Stimulated activated CD8-positive, alpha-beta memory T cell treated with anti-CD3 and anti-CD28 coated beads, Interleukin-12 subunit alpha, Interleukin-12 subunit beta, amount 100 ng/mL, for 4 hours (primary cell): ENCODE measurements at regions not wholly inside any gene's neighbourhood (a gene's known extent, or its start where the extent isn't known, plus 50 kb on each side); places are given as distances from the start of the nearest gene placed in this dataset.
"Not testable (repeated sequence)": the region's sequence is repeated elsewhere in the genome, so short reads cannot be mapped to it uniquely, and the experiment has no call there.

ENCODE experiments used
- DNase-seq: peaks from one replicate; pipeline ENCODE4 v3.0.0-alpha.2; 2020; ENCODE audit warnings: low read depth

DNA sequence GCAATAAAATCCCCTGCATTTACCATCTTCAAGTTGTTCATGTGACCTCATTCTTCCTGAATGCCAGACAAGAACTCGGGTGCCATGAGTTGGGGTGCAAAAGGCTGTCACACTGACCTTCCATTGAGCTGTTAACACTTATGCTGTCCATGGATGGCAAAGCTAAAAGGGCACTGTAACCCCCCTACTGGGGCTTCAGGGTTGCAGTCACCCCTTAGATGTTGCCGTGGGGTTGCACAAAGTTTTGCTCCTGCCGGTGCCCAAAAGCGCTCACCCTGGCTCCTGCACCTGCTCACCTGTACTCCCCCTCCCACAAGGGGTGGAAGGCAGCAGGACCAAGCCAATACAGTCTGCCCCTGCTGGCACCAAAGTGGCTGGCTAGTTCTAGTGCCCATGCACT, 208.2 kb downstream of the RHOU start:
- DNase-seq: no peak

DNA sequence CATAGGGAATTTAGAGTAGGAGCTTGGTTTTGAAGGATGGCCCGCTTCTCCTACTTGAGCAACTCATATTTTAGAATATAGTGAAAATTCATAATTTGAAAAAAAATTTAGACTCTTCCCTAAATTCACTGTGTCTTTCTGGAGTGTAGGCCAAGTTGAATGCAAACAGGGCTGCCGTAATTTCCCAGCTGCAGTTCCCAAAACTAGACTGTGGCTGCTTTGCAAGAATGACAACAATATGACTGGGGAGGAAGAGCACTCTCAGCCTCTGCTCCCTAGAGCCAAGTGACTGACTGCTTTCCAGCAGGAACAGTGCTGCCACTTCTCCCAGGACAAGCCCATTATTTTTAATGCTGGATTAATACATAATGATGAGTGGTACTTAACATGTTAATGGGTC, 209.0 kb downstream of the RHOU start:
- no peak for DNase-seq

DNA sequence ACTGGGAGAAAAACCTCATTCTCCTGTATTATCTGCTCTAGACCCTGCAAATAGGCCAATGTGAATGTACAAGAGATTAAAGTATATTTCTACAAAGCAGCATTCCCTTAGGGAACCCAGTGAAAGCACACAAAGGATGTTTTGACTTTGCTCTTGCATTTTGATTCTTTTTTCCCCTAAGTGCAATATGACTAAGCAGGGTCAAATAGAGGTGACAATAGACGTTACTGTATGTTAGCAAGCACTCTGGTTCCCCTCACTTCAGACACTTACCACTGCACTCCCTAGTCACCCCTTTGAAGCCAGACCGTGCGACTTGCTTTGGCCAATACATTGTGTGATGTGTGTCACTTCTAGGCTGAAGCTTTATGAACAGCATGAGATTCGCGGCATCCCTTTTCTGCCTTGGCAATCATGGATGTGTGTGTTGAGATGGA, 209.7 kb downstream of the RHOU start:
- no peak for DNase-seq

DNA sequence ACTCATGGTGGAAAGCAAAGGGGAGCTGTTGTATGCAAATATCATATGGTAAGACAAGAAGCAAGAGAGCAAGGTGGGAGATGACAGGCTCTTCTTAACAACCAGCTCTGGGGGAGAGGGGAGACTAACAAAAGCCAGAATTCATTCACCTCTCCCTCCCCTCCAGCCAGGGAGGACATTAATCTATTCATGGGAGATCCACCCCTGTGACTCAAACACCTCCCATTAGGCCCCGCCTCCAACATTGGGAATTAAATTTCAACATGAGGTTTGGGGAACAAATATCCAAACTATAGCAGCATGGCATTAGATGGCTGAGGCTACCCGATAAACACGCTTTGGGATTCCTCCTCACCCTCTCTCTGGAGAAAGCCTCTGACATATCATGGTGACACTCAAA, 210.6 kb downstream of the RHOU start:
- DNase-seq: no peak

DNA sequence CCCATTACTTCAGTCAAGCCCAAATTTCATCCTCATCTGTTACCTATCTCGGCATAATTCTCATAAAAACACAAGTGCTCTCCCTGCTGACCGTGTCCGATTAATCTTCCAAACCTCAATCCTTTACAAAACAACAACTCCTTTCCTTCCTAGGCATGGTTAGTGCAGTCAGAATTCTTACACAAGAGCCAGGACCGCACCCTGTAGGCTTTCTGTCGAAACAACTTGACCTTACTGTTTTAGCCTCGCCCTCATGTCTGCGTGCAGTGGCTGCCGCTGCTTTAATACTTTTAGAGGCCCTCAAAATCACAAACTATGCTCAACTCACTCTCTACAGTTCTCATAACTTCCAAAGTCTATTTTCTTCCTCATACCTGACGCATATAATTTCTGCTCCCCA, 214.3 kb downstream of the RHOU start:
- DNase-seq: not testable (repeated sequence)

DNA sequence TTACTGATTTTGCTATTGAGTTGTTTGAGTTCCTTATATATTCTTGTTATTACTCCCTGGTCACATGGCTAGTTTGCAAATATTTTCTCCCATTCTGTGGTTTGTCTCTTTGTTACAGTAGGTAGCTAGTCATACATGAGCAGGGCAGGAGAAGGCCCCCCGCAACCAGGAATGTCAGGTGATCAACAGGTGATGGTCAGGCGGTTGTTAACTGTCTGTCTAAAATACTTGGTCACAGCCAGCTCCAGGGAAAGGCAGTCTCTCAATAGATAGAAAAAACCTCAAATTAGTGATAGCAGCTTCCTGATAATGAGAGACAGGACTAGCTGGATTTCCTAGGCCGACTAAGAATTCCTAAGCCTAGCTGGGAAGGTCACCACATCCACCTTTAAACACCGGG, 217.9 kb downstream of the RHOU start:
- no peak for DNase-seq

DNA sequence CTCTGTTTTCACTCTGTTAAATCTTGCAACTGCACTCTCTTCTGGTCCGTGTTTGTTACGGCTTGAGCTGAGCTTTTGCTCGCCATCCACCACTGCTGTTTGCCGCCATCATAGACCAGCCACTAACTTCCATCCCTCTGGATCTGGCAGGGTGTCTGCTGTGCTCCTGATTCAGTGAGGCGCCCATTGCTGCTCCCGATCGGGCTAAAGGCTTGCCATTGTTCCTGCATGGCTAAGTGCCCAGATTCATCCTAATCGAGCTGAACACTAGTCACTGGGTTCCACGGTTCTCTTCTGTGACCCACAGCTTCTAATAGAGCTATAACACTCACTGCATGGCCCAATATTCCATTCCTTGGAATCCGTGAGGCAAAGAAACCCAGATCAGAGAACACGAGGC, 218.5 kb downstream of the RHOU start:
- not testable (repeated sequence) for DNase-seq

DNA sequence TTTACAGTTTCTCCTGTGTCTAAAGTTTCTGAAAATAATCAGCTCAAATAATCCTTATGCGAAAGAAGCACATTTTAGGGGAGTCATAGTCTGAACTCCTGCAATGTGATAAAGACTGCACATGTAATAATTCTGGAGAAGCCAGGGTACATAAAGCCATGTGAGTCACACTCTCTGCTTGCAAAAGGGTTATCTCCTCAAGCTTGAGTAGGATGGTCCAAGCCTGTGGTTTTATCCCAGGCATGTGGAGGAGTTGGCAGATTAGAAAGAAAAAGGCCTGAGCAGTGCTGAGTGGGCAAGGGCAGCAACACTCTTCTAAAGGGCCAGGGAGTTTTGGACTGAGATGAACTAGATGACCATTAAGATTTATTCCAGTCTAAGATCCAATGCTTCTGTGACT, 220.4 kb downstream of the RHOU start:
- DNase-seq: no peak

DNA sequence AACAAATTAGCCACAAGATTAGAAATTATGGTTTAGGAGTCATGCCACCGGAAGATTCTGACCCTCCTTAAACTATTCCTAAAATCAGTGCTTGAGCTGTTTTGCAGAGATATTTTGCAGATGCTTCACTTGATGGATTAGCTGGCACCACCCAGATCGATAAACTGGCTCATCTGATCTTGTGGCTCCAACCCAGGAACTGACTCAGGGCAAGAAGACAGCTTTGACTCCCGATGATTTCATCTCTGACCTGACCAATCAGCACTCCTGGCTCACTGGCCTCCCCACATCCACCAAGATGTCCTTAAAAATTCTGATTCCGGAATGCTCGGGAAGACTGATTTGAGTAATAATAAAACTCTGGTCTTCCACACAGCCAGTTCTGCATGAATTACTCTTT, 221.6 kb downstream of the RHOU start:
- no peak for DNase-seq

DNA sequence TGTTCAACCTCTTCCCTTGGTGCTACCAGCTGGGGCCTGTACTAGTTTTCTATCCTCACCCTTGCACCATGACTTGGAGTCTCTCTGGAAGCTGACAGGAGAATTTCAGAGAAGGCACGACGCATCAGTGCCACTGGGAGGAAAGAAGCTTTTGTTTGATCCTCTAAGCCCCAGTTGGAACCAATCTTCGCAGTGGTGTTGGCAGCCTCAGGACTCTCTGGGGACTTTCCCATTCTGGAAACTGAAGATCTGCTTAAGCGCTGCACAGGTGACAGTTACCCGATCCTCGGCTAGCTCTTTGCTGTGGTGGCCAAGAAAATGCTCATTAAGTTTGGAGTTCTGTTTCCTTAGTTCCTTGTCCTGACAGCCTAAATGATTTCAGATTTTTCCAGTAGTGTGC, 222.3 kb downstream of the RHOU start:
- no peak for DNase-seq

DNA sequence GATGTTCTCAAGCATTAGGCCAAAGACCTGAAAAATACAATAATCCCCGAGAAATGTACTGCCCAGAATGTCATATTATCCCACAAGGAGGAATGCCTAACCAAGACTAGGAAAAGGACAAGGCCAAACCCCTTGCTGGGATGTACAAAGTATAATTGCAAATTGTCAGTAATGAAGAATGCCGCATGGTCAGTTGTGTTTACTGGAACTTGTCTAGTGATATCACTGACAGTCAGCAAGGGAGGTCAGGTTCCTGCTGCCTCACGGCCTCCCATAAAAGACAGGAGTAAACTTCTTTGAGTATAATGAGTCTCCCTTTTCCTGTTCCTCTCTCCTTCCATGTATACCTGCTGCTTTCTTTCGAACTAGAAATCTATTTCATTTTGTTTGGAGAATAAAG, 222.8 kb downstream of the RHOU start:
- DNase-seq: no peak

DNA sequence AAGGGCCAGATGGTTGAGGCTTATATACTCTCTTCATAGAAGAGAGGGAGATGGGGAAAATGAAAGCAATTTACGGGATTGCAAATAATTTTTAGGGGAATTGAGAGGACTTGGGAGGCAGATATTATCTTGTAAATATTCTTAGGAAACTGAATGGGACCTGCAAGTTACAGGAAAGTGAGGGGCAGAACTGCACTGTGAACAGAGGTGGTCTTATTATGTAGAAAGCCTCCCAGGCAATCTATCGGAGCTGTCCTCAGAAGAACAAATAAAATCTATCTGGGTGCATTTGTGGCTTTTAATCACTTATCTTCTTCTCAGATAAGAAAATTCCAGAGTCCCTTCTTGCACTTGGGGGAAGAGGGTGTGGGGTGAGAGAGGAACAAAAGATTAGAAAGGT, 223.5 kb downstream of the RHOU start:
- no peak for DNase-seq

DNA sequence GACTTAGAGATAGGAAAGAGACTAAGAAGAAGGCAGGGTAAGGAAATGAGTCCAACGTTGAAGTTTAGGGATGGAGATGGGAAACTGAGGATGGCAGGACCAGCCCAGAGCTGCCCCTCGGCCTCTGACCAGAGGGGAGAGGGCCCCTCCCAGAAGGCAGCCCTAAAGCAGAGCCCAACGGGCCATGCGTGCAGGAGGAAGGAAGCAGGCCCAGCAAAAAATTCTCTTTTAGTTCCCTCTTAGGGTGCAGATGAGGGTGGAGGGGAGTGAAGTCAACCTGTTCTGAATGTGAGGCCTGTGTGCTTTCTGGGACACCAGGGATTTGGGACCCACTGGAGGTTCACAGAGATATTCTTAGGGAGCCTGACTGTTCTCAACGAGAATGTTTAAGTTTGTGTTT, 225.4 kb downstream of the RHOU start:
- DNase-seq: no peak

DNA sequence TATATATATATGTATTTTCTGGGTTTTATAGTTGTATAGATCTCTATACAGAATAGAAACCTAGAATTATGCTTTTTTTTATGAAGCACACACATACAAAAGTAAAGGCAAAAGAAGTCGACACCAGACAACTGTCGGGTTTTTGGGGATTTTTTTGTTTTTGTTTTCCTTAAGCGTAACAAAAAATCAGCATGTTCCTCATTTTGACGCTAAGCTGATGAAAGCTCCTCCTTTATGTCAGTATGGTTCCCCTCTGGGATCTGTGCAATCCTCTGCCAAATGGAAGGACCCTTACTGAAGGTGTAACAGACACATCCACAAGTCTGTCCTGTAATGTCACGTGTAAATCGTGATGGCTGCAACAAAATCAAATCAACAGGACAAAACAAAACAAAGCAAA, 226.2 kb downstream of the RHOU start:
- no peak for DNase-seq

DNA sequence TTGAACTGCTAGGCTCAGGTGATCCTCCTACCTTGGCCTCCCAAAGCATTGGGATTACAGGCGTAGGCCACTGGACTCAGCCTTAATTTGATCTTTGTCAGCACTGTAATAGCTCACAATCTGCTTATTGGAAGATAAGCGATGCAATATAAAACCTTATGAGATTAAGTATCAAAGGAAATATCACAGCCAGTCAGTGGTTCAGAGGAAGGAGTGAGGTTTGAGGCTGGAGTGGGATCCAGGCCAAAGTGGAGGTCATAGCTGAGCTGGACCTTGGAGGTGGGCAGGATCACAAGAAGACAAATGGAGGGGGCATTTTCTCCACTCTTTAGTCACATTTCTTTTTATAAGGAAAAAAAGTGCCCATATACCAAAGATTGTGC, 228.5 kb downstream of the RHOU start:
- no peak for DNase-seq

DNA sequence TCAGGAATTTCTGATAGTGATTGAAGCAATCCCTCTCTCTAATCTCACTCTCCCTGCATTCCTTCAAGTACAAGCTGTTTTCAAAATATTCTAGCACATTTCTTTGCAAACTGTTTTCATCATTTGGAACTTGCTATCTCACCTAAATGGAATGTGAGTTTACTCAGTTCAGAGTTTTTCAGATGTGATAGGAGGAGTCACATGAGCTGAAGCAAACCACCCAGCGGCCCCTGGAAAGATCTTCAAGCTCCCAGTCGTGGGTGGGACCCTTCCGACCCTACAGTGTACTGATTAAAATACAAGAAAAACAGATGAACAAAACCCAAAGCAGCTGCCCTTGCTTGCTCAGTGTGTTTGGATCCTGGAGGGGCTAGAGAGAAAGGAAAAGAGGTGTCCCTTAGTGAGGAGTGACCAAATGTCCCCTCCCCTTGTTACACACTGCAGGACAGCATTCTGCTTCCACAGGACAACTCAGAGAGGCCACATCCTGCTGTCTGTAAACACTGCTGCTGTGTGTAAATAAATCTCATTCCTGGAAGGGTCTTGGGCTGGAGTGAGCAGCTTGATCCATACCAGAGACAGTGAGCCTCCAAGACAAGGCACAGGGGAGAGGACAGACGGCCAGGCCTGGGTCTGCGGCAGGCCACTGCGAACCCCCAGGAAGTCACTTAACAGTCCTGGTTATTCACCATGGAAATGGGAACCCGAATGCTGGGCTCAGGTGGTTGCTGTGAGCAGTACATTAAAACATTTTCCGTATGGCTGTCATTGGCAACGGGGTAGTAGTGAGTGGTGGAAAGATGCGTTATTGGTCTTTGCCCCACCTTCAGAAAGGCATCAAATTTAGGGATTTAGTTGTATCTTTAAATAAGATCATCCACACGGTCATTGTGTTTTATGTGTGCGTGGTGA, 229.2 kb downstream of the RHOU start:
- DNase-seq: no peak

DNA sequence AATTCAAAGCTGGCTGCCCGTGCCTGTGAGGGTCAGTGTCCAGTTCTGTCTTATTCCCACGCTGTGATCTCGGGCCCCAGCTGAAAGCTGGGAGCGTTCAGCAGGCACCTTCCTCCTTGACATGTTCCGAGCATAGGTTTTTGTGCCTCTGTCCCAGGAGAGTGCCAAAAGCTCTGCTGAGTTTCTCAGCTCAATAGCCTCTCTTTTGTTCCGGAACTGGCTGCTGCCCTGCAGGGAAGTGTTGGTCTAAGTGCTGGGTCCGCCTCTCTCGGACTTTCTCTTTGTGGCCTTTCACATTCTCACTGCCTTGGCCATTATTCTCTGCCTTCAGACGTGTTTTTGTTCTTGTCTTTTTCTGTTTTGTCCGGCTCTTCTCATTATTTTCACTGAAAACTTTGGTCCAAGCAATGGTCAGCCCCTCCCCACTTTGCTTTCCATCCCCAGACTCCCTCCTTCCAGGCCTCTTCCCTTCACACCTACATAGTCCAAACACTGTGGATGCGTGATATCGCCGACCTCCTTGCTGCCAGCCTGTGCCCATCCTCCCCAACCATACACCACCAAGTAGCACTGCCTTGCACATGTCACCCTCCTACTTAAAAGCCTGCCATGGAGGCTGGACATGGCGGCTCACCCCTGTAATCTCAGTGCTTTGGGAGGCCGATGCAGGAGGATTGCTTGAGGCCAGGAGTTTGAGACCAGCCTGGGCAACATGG, 233.8 kb downstream of the RHOU start:
- DNase-seq: no peak

DNA sequence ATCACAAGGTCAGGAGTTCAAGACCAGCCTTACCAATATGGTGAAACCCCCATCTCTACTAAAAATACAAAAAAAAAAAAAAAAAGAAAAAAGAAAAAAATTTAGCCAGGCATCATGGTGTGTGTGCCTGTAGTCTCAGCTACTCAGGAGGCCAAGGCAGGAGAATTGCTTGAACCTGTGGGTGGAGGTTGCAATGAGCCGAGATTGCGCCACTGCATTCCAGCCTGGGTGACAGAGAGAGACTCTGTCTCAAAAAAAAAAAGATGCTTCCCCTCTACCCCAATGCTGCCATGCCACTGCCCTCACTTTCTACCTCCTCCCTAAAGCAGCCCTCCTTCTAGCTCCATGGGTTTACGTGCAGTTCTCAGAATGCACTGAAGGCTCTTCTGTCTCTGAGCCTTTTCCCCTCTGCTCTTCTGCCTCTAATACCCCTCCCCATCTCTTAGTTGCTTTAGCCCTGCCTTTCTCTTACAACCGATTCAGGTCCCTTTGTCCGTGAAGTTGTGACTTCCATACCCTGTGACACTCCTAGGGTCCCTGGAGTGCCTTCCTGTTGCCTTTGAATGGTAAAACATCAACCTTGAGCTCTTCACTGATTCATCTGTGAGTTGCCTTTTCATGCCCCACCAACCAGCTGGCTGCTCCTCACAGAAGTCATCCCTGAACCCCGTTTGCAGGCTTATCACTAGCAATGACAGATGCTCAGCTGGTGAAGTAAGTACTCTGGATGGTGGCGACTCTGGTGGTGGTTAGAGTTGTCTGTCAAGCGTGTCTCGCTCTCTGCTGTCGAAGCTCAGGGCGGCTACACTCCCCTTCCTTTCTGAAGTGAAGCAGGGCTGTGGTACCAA, 234.9 kb downstream of the RHOU start:
- no peak for DNase-seq

DNA sequence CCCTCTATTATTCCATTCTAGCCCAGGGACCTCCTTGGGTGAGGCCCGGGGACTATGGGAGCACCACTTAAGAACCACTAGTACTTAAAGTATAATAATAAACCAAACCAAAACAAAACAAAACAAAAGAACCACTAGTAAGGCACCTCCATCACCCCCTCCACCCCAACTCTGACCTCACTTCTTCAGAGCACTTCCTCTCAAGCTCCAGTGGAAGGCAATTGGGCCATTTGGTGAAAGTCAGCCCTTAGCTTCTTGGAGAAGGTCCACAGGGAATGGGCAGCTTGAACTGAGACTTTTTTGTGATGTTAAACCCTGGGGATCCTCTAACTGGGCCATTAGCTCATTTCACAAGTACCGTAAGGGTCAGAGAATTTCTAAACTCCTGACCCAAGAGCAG, 237.3 kb downstream of the RHOU start:
- no peak for DNase-seq

DNA sequence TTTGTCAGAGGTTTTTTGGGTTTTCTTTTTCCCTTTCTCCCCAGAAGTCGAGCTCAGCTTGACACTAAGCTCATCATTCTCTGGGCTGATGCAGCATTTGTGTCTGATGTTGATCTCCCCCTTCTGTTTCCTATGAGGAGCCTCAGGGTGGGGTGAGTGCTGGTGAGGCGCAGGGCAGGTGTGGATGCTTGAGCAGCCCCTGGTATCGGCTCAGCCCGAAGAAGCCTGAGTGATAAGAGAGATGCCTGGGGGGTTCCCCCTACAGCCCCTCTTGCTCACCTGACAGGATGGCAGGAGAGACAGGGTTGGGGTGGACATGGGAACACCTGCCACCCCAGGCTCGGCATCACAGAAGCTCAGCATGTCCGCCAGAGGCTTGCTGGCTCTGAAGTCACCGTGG, 239.0 kb downstream of the RHOU start:
- no peak for DNase-seq

DNA sequence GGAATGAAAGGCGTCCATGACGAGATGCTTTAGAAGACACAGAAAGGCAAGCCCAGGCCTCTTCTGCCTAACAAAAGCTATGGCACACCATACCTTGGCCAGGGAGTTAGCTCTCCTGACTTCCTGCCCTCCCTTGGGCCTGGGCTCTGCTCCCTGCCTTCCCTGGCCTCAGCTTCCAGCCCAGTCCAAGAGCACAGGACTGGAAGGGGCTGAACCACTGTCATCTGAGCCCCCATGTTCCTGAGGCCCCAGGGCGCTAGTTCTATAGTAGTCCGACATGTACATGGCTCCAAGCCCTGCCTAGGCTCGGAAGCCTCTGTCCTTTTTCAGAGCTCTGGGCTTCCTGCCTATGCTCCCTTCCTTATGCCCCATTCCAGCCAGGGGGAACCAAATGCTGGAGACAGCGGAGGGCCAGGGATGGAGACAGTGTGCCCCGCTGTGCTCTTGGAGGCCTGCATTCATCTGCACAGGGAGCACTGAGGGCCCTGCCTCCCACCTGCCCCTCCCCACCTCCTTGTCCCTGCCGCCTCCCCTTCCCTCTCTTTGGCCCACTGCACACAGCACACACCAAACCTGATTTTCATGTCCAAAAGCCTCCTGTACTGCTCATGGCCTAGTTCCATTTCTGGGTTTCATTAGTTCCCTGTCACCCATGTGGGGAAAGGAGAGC, 240.1 kb downstream of the RHOU start:
- DNase-seq: no peak

DNA sequence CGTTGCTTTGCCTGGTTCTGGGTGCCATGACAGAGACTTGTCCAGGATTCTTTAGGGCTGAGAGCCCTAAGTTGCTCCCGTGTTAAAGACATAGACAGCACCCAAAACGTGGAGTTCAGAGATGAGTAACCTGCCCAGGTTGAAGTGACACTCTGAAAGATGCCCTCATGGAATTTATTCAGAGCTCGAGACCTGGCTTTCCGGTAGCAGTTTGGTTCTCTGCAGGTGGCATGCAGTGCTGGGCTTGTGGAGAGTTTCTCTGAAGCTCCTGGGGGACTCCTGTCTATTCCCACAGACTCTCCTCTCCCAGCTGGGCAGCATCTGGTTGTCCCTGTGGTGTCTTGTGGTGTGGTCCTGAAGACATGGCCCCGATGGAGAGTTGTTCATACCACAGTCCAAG, 241.0 kb downstream of the RHOU start:
- no peak for DNase-seq
